Mesenchymal stem cell (in vitro differentiated cells and primary cell): ENCODE measurements at regions not wholly inside any gene's neighbourhood (a gene's known extent, or its start where the extent isn't known, plus 50 kb on each side); places are given as distances from the start of the nearest gene placed in this dataset.

Experiments
- DNase-seq: peaks from one replicate; pipeline ENCODE4 v3.0.0-alpha.2; 2013
- H2AFZ ChIP-seq: one replicate; pipeline ENCODE4 v1.6.1; 2013; ENCODE audit warnings: low read depth, mild to moderate bottlenecking, control low read depth, inconsistent platforms, low read length, moderate library complexity
- H2AK5ac ChIP-seq: 2 replicates; pipeline ENCODE4 v1.6.1; 2013; ENCODE audit warnings: low read length, moderate library complexity, mild to moderate bottlenecking, inconsistent platforms; ENCODE audit not compliant: severe bottlenecking
- H2BK120ac ChIP-seq: one replicate; pipeline ENCODE4 v1.6.1; 2013; ENCODE audit warnings: low read depth, mild to moderate bottlenecking, inconsistent platforms, low read length, moderate library complexity
- H2BK12ac ChIP-seq, 2 experiments: one replicate each; pipeline ENCODE4 v1.6.1; 2013; ENCODE audit warnings: inconsistent platforms in 2 of 2, low read length in 2 of 2, mild to moderate bottlenecking in 2 of 2, moderate library complexity in 2 of 2, control low read depth in 1 of 2
- H2BK15ac ChIP-seq: one replicate; pipeline ENCODE4 v1.6.1; 2013; ENCODE audit warnings: mild to moderate bottlenecking, low read depth, inconsistent platforms; ENCODE audit not compliant: poor library complexity, severe bottlenecking
- H2BK5ac ChIP-seq: 2 replicates; pipeline ENCODE4 v1.6.1; 2013; ENCODE audit warnings: low read depth, mild to moderate bottlenecking, low read length, control low read depth, inconsistent platforms; ENCODE audit not compliant: poor library complexity, severe bottlenecking
- H3K14ac ChIP-seq, 2 experiments: one replicate each; pipeline ENCODE4 v1.6.1; 2013; ENCODE audit warnings: inconsistent platforms in 2 of 2, low read length in 2 of 2, control low read depth in 1 of 2, mild to moderate bottlenecking in 1 of 2, moderate library complexity in 1 of 2
- H3K18ac ChIP-seq, 2 experiments: one replicate each; pipeline ENCODE4 v1.6.1; 2013; ENCODE audit warnings: inconsistent platforms in 2 of 2, low read length in 2 of 2, control low read depth in 1 of 2, low read depth in 1 of 2, mild to moderate bottlenecking in 1 of 2
- H3K23ac ChIP-seq, 2 experiments: one replicate each; pipeline ENCODE4 v1.6.1; 2013; ENCODE audit warnings: inconsistent platforms in 2 of 2, low read length in 2 of 2, mild to moderate bottlenecking in 2 of 2, moderate library complexity in 2 of 2, control low read depth in 1 of 2
- H3K27ac ChIP-seq: 2 replicates; pipeline ENCODE4 v1.5.1; 2013; ENCODE audit warnings: mild to moderate bottlenecking, moderate library complexity, low read length, control low read depth, inconsistent platforms; ENCODE audit not compliant: poor library complexity, severe bottlenecking
- H3K27me3 ChIP-seq, 2 experiments: 2 replicates each; pipeline versions ENCODE4 v1.6.1 to v1.7.0; 2013; ENCODE audit warnings: low read length in 2 of 2, mild to moderate bottlenecking in 2 of 2, moderate library complexity in 2 of 2, control low read depth in 1 of 2, inconsistent platforms in 1 of 2; ENCODE audit not compliant: control insufficient read depth in 1 of 2, insufficient read depth in 1 of 2
- H3K36me3 ChIP-seq, 2 experiments: 2 replicates each; pipeline versions ENCODE4 v1.6.1 to v1.7.0; 2013; ENCODE audit warnings: low read length in 2 of 2, control low read depth in 1 of 2, inconsistent platforms in 1 of 2, low read depth in 1 of 2, mild to moderate bottlenecking in 1 of 2; ENCODE audit not compliant: insufficient read depth in 2 of 2, control insufficient read depth in 1 of 2
- H3K4ac ChIP-seq, 2 experiments: one replicate each; pipeline ENCODE4 v1.6.1; 2013; ENCODE audit warnings: inconsistent platforms in 2 of 2, low read length in 2 of 2, mild to moderate bottlenecking in 2 of 2, moderate library complexity in 2 of 2, control low read depth in 1 of 2, low read depth in 1 of 2
- H3K4me1 ChIP-seq: 2 replicates; pipeline ENCODE4 v1.6.1; 2013; ENCODE audit warnings: low read depth, low read length, control low read depth; ENCODE audit not compliant: control insufficient read depth, insufficient read depth
- H3K4me2 ChIP-seq: 2 replicates; pipeline ENCODE4 v1.6.1; 2013; ENCODE audit warnings: low read length, mild to moderate bottlenecking, inconsistent platforms; ENCODE audit not compliant: poor library complexity, severe bottlenecking
- H3K4me3 ChIP-seq, 2 experiments: 2 replicates each; pipeline versions ENCODE4 v1.5.1 to v1.7.0; 2013; ENCODE audit warnings: low read length in 2 of 2, mild to moderate bottlenecking in 2 of 2, control low read depth in 1 of 2, low read depth in 1 of 2; ENCODE audit not compliant: insufficient read depth in 1 of 2
- H3K79me1 ChIP-seq: replicated peaks from 2 replicates; pipeline ENCODE4 v1.6.1; 2013; ENCODE audit warnings: mild to moderate bottlenecking, control low read depth, low read length, inconsistent platforms; ENCODE audit not compliant: poor library complexity, severe bottlenecking
- H3K9ac ChIP-seq: 2 replicates; pipeline ENCODE4 v1.7.0; 2013; ENCODE audit warnings: mild to moderate bottlenecking, low read length, moderate library complexity
- H3K9me3 ChIP-seq: 2 replicates; pipeline ENCODE4 v1.7.0; 2013; ENCODE audit warnings: mild to moderate bottlenecking, low read length; ENCODE audit not compliant: control insufficient read depth
- H4K8ac ChIP-seq: one replicate; pipeline ENCODE4 v1.6.1; 2013; ENCODE audit warnings: inconsistent platforms, mild to moderate bottlenecking, low read length, moderate library complexity
- H4K91ac ChIP-seq: one replicate; pipeline ENCODE4 v1.6.1; 2013; ENCODE audit warnings: mild to moderate bottlenecking, low read length, inconsistent platforms
- WGBS: methylation state at CpG from one replicate; pipeline ENCODE4 v1.1.7; 2013; ENCODE audit warnings: mixed read lengths; 5-methylcytosine and 5-hydroxymethylcytosine counted together

DNA sequence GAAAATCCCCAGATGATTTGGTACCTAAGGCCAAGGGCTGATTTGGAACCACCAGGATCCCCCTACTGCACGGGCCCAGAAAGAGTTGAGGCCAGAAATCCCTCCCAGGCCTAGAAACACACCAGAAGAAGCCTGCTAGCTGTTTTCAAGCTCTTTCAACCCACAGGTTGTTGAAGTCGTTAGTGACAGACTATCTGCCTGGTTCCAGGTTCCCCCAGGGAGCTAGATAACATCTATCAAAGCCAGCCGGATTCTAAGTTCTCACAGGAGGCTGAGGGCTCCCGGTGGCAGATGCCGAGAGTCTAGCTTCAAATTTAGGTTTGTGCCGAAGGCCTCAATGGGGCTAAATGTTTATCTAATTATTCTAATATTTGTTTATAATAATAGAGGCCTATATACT lies 132.0 kb upstream of the ATP6AP2 start:
- no peaks in the 10 kb centered on the region for H3K4me1 ChIP-seq
- H3K4me2 ChIP-seq, result no peak overlapping the region
- H2AK5ac ChIP-seq, result no peak overlapping the region
- H3K27me3 ChIP-seq, result peaks cover 0 to 57% of the 10 kb centered on the region in 2 experiments
- H4K8ac ChIP-seq, result no peak overlapping the region
- H3K9ac ChIP-seq, result no peak overlapping the region
- no peak overlapping the region for H3K14ac ChIP-seq
- H3K23ac ChIP-seq, result no peak overlapping the region
- no peak overlapping the region for H3K4me3 ChIP-seq
- no peak overlapping the region for H2BK120ac ChIP-seq
- H3K4ac ChIP-seq, result no peak overlapping the region
- 60% methylated on average over 3 of the region's 6 CpGs for WGBS
- H2BK15ac ChIP-seq, result no peak overlapping the region
- no peak overlapping the region for H2AFZ ChIP-seq
- no peaks in the 10 kb centered on the region for H3K79me1 ChIP-seq
- H3K27ac ChIP-seq, result no peak overlapping the region
- H3K18ac ChIP-seq, result no peak overlapping the region
- no peaks in the 10 kb centered on the region for H3K9me3 ChIP-seq
- H4K91ac ChIP-seq, result no peak overlapping the region
- H3K36me3 ChIP-seq, result no peaks in the 10 kb centered on the region
- DNase-seq, result no peak
- no peak overlapping the region for H2BK12ac ChIP-seq
- no peak overlapping the region for H2BK5ac ChIP-seq

DNA sequence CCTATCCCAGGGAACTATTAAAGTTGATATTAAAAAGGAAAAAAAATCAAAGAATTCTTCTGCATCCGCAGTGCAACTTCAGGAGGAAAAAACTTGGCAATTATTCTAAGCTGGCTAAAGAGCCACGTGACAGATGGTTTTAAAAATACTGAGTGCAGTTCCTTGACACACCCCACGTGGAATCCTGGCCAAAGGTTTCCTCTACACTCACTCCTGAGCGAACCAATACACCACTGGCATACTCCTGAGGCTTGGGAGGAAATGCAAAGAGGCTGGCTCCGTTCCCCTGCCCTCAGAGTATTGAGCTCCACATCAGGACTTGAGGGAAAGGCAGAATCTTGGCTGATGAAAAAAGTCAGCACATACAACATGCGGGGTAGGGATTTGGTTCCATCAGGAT lies 133.8 kb upstream of the ATP6AP2 start:
- no peak for DNase-seq
- no peaks in the 10 kb centered on the region for H3K4me1 ChIP-seq
- H4K91ac ChIP-seq, result no peak overlapping the region
- H2BK12ac ChIP-seq, result no peak overlapping the region
- no peak overlapping the region for H2BK15ac ChIP-seq
- no peak overlapping the region for H3K18ac ChIP-seq
- H3K4me2 ChIP-seq, result no peak overlapping the region
- no peak overlapping the region for H2BK120ac ChIP-seq
- no peak overlapping the region for H3K27ac ChIP-seq
- no peak overlapping the region for H3K9ac ChIP-seq
- WGBS, result 76% methylated on average over 6 of the region's 6 CpGs
- no peak overlapping the region for H3K4ac ChIP-seq
- H3K23ac ChIP-seq, result no peak overlapping the region
- H3K4me3 ChIP-seq, result no peak overlapping the region
- H2AFZ ChIP-seq, result no peak overlapping the region
- H3K27me3 ChIP-seq, result peaks cover 0 to 47% of the 10 kb centered on the region in 2 experiments
- H3K14ac ChIP-seq, result no peak overlapping the region
- no peak overlapping the region for H2AK5ac ChIP-seq
- H3K36me3 ChIP-seq, result no peaks in the 10 kb centered on the region
- no peaks in the 10 kb centered on the region for H3K79me1 ChIP-seq
- H2BK5ac ChIP-seq, result no peak overlapping the region
- H4K8ac ChIP-seq, result no peak overlapping the region
- H3K9me3 ChIP-seq, result no peaks in the 10 kb centered on the region

DNA sequence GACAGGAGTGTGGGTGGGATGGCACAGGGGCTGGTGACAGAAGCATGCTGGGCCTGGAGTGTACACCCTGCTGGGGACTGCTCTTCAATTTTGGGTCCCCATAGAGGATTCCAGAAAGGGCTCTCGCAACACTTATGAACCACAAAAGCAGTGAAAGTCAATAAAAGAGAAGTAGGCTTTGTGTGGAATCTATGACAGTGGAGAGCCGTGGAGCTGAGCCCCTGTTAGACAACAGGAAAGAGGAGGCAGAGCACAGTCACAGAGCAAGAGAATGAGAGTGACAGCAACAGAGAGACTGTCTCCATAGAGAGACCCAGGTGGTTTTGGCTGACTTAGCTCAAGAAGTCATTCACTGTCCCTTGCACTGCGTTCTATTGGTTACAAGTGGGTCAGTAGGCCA lies 135.1 kb upstream of the ATP6AP2 start:
- no peak overlapping the region for H4K91ac ChIP-seq
- H3K79me1 ChIP-seq, result no peaks in the 10 kb centered on the region
- whole genome bisulfite sequencing, result 90% methylated on average over 3 of the region's 3 CpGs
- H3K14ac ChIP-seq, result no peak overlapping the region
- H2BK120ac ChIP-seq, result no peak overlapping the region
- no peaks in the 10 kb centered on the region for H3K9me3 ChIP-seq
- H3K27me3 ChIP-seq, result peaks cover 0 to 46% of the 10 kb centered on the region in 2 experiments
- no peak for DNase-seq
- no peak overlapping the region for H3K18ac ChIP-seq
- no peak overlapping the region for H3K27ac ChIP-seq
- no peaks in the 10 kb centered on the region for H3K36me3 ChIP-seq
- H3K9ac ChIP-seq, result no peak overlapping the region
- H3K4me3 ChIP-seq, result no peak overlapping the region
- no peak overlapping the region for H3K4me2 ChIP-seq
- no peak overlapping the region for H2BK12ac ChIP-seq
- H3K4ac ChIP-seq, result no peak overlapping the region
- H2BK5ac ChIP-seq, result no peak overlapping the region
- H2AK5ac ChIP-seq, result no peak overlapping the region
- no peak overlapping the region for H3K23ac ChIP-seq
- no peak overlapping the region for H4K8ac ChIP-seq
- H2BK15ac ChIP-seq, result no peak overlapping the region
- H2AFZ ChIP-seq, result no peak overlapping the region
- no peaks in the 10 kb centered on the region for H3K4me1 ChIP-seq

DNA sequence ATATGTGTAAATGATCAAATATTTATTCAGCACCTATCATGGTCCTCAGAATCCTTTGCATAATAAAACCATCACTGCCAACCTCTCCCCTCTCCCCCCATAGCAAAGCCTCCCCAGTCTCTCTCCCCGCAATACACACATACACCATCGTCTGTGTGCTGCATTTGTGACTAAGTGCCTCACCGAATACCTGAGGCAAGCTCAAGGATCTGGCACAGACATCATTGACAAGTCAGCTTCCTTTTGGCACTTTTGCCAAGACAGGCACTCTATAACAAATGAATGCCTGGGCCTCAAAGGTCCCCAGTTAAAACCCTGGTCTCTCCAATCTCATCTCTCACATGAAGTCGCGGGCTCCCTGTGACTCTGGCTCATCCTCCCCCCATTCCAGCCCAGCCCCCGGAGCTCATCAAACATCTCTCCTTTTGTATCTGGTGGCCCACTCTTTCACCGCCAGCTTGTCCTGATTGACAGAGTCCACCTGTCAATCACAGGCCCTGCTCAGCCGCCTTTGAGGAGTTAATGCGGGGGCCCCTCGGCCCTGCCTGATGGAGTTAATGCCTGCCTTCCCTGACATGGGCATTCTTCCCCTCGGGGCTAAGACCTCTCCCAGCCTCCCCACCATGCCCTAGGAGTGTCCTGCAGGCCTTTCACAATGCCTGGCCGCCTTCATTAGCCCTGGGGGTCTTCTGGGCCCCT lies 135.8 kb upstream of the ATP6AP2 start:
- 88% methylated on average over 11 of the region's 12 CpGs for WGBS
- Histone ChIP-seq H2AK5ac (no peak overlapping the region), H3K4me2 (no peak overlapping the region)

More for the DNA sequence above, 135.8 kb upstream of the ATP6AP2 start:
- H3K9ac ChIP-seq, result no peak overlapping the region
- H3K4me3 ChIP-seq, result no peak overlapping the region
- no peak for DNase-seq
- H3K14ac ChIP-seq, result no peak overlapping the region
- H4K8ac ChIP-seq, result no peak overlapping the region
- no peak overlapping the region for H3K27ac ChIP-seq
- H3K23ac ChIP-seq, result no peak overlapping the region
- peaks cover 0 to 42% of the 10 kb centered on the region in 2 experiments for H3K27me3 ChIP-seq
- H3K79me1 ChIP-seq, result no peaks in the 10 kb centered on the region
- H2AFZ ChIP-seq, result no peak overlapping the region
- H2BK5ac ChIP-seq, result no peak overlapping the region
- H3K9me3 ChIP-seq, result no peaks in the 10 kb centered on the region
- H2BK12ac ChIP-seq, result no peak overlapping the region
- no peak overlapping the region for H2BK120ac ChIP-seq
- no peaks in the 10 kb centered on the region for H3K36me3 ChIP-seq
- no peak overlapping the region for H2BK15ac ChIP-seq
- no peak overlapping the region for H3K18ac ChIP-seq
- H4K91ac ChIP-seq, result no peak overlapping the region
- H3K4me1 ChIP-seq, result no peaks in the 10 kb centered on the region
- no peak overlapping the region for H3K4ac ChIP-seq
